HCT116 (cell line): ENCODE measurements at regions not wholly inside any gene's neighbourhood (a gene's known extent, or its start where the extent isn't known, plus 50 kb on each side); places are given as distances from the start of the nearest gene placed in this dataset.

Experiments
- ATAC-seq: fragments of 200-7000 bp; cut with Tn5 transposase; 2 replicates; pipeline ENCODE4 v1.9.1; 2020; ENCODE audit warnings: mild to moderate bottlenecking, moderate library complexity
- BruUV-seq: library from RNA; stranded (reverse); fragments of 400-500 nt; replicated peaks from 2 replicates; lab custom pipeline; 2021; lab: Mats Ljungman, UMichigan
- CTCF ChIA-PET: fragments of 300-600 bp; sonication (Branson Sonifier 250); formaldehyde crosslinking; loops from one replicate; lab custom pipeline; 2021; ENCODE audit warnings: antibody characterized with exemption; lab: Charles Lee
- POLR2A ChIA-PET: fragments of 300-600, 350-600 bp; sonication (Branson Sonifier 250); formaldehyde crosslinking; loops from one replicate; lab custom pipeline; 2021; ENCODE audit warnings: antibody characterized with exemption; lab: Charles Lee
- RAD21 ChIA-PET, 2 experiments: fragments of 300-600 bp; sonication (Branson Sonifier 250); formaldehyde crosslinking; loops; one replicate each; lab custom pipeline; 2023; ENCODE audit warnings: low total read pairs in 2 of 2; ENCODE audit not compliant: uncharacterized antibody in 2 of 2, unreplicated experiment in 2 of 2, low non-redundant PET in 1 of 2; lab: Charles Lee
- DNase-seq: peaks from one replicate; pipeline ENCODE4 v3.0.0-alpha.2; 2010; ENCODE audit warnings: low read depth, low spot score
- H2AFZ ChIP-seq: fragments of 200-600 bp; shearing (Covaris generic), sonication (generic); 2 replicates; pipeline ENCODE4 v1.6.1; 2017; ENCODE audit warnings: low read depth, mixed run types, mixed read lengths, antibody characterized with exemption, low read length; ENCODE audit not compliant: poor library complexity, severe bottlenecking
- H3K27ac ChIP-seq: 2 replicates; pipeline ENCODE4 v1.5.1; 2012; ENCODE audit warnings: low read depth, low read length
- H3K27me3 ChIP-seq: fragments of 200-600 bp; sonication (generic); 2 replicates; pipeline ENCODE4 v1.6.1; 2016; ENCODE audit warnings: mixed run types, low read length, mixed read lengths; ENCODE audit not compliant: insufficient read depth
- H3K36me3 ChIP-seq, 2 experiments: fragments of 200-500 bp in 1 of 2; fragments of 200-600 bp in 1 of 2; sonication (Bioruptor generic) in 1 of 2; sonication (generic) in 1 of 2; 2 replicates each; pipeline versions ENCODE4 v1.5.1 to v1.6.1; 2014 to 2016; ENCODE audit warnings: low read length in 2 of 2, inconsistent platforms in 1 of 2, mixed read lengths in 1 of 2, mixed run types in 1 of 2; ENCODE audit not compliant: insufficient read depth in 2 of 2, control insufficient read depth in 1 of 2
- H3K4me1 ChIP-seq, 2 experiments: fragments of 200-600 bp in 1 of 2; sonication (generic) in 1 of 2; 2 replicates each; pipeline versions ENCODE4 v1.5.1 to v1.6.1; 2012 to 2017; ENCODE audit warnings: low read length in 2 of 2, inconsistent platforms in 1 of 2, mild to moderate bottlenecking in 1 of 2, mixed read lengths in 1 of 2, mixed run types in 1 of 2, moderate library complexity in 1 of 2; ENCODE audit not compliant: insufficient read depth in 2 of 2, control insufficient read depth in 1 of 2
- H3K4me2 ChIP-seq: fragments of 200-600 bp; sonication (generic); 2 replicates; pipeline ENCODE4 v1.6.1; 2017; ENCODE audit warnings: mixed run types, low read length, mixed read lengths
- H3K4me3 ChIP-seq, 2 experiments: fragments of 200-600 bp in 1 of 2; sonication (generic) in 1 of 2; replicated peaks in 1 of 2; 2 replicates each; pipeline ENCODE4 v1.5.1; 2011 to 2016; ENCODE audit warnings: low read length in 2 of 2, control low read depth in 1 of 2, low read depth in 1 of 2, mild to moderate bottlenecking in 1 of 2, mixed read lengths in 1 of 2, mixed run types in 1 of 2
- H3K79me2 ChIP-seq: fragments of 200-600 bp; sonication (generic); 2 replicates; pipeline ENCODE4 v1.6.1; 2017; ENCODE audit warnings: mild to moderate bottlenecking, mixed run types, low read length, moderate library complexity, mixed read lengths; ENCODE audit not compliant: insufficient read depth
- H3K9ac ChIP-seq: fragments of 200-600 bp; sonication (generic); 2 replicates; pipeline ENCODE4 v1.6.1; 2016; ENCODE audit warnings: low read length, mixed read lengths
- H3K9me2 ChIP-seq: fragments of 200-600 bp; sonication (generic), shearing (Covaris generic); 2 replicates; pipeline ENCODE4 v1.6.1; 2017; ENCODE audit warnings: mixed run types, mild to moderate bottlenecking, moderate library complexity; ENCODE audit not compliant: insufficient read depth
- H3K9me3 ChIP-seq, 2 experiments: fragments of 200-500 bp in 1 of 2; fragments of 200-600 bp in 1 of 2; sonication (Bioruptor generic) in 1 of 2; sonication (generic) in 1 of 2; 2 replicates each; pipeline ENCODE4 v1.6.1; 2014 to 2017; ENCODE audit warnings: low read length in 2 of 2, mixed read lengths in 2 of 2, inconsistent platforms in 1 of 2, low read depth in 1 of 2, mild to moderate bottlenecking in 1 of 2, mixed run types in 1 of 2, moderate library complexity in 1 of 2; ENCODE audit not compliant: control insufficient read depth in 1 of 2, insufficient read depth in 1 of 2
- H4K20me1 ChIP-seq: fragments of 200-600 bp; sonication (generic), shearing (Covaris generic); 2 replicates; pipeline ENCODE4 v1.6.1; 2017; ENCODE audit warnings: mixed run types, mild to moderate bottlenecking, moderate library complexity; ENCODE audit not compliant: insufficient read depth
- CBX3 ChIP-seq: IDR thresholded peaks from 2 replicates; pipeline ENCODE4 v1.6.1; 2012; ENCODE audit warnings: low read depth
- SIN3A ChIP-seq: IDR thresholded peaks from 2 replicates; pipeline ENCODE4 v1.6.1; 2012; ENCODE audit warnings: low read depth
- SP1 ChIP-seq: IDR thresholded peaks from 2 replicates; pipeline ENCODE4 v1.6.1; 2012; ENCODE audit warnings: low read depth
- intact Hi-C: fragments of 100-400 bp; cut with micrococcal nuclease; formaldehyde crosslinking; loops from 2 replicates; pipeline ENCODE4 v1.10.0; 2022
- TF ChIP-seq, protein P1 (sequence below), 3 experiments: fragments of 200-600 bp in 1 of 3; sonication (generic) in 1 of 3; IDR thresholded peaks in 2 of 3; conservative IDR thresholded peaks in 1 of 3; 2 replicates each; pipeline ENCODE4 v1.5.1; 2012 to 2017; ENCODE audit warnings: low read depth in 2 of 3, low read length in 2 of 3, antibody characterized with exemption in 1 of 3, borderline replicate concordance in 1 of 3, control low read depth in 1 of 3, mild to moderate bottlenecking in 1 of 3, mixed read lengths in 1 of 3, mixed run types in 1 of 3, moderate library complexity in 1 of 3; ENCODE audit not compliant: insufficient read depth in 1 of 3

DNA sequence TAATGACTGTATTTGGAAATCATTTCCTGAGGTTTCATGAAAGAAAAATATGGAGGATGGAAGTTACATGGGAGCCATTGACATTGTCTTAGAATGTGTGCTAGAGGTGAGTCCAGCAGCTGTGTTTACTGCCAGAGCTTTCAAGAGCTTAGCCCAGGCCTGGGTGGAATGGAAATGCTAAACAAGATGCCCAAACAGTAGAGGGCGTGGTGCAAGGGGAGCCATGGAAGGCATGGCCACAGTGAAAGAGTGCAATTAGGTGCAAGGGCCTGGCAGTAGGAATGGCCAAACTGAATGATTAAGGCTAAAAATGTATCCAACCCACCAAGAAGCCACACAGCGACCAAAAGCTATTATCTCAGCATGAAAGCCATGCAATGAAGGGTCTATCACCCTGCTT, 257.7 kb upstream of the NR2F2 start:
- H3K4me3 ChIP-seq, result no peak overlapping the region
- no TSS peak for BruUV-seq
- H3K36me3 ChIP-seq, result no peaks in the 10 kb centered on the region
- H3K27me3 ChIP-seq, result no peaks in the 10 kb centered on the region
- no peak overlapping the region for H3K4me2 ChIP-seq
- no peak overlapping the region for H3K27ac ChIP-seq
- ChIA-PET POLR2A (no interaction called here), CTCF (no interaction called here), RAD21 (no interaction called here)
- no peaks in the 10 kb centered on the region for H4K20me1 ChIP-seq
- no peaks in the 10 kb centered on the region for H3K79me2 ChIP-seq
- H3K9ac ChIP-seq, result no peak overlapping the region
- DNase-seq (no peak), ATAC-seq (peak; percentile 62)
- intact Hi-C loops, result no loop called here
- H2AFZ ChIP-seq, result peak overlapping the region; percentile 51
- TF ChIP-seq CBX3 (no peak), SP1 (no peak)
- TF ChIP-seq, protein P1, sequence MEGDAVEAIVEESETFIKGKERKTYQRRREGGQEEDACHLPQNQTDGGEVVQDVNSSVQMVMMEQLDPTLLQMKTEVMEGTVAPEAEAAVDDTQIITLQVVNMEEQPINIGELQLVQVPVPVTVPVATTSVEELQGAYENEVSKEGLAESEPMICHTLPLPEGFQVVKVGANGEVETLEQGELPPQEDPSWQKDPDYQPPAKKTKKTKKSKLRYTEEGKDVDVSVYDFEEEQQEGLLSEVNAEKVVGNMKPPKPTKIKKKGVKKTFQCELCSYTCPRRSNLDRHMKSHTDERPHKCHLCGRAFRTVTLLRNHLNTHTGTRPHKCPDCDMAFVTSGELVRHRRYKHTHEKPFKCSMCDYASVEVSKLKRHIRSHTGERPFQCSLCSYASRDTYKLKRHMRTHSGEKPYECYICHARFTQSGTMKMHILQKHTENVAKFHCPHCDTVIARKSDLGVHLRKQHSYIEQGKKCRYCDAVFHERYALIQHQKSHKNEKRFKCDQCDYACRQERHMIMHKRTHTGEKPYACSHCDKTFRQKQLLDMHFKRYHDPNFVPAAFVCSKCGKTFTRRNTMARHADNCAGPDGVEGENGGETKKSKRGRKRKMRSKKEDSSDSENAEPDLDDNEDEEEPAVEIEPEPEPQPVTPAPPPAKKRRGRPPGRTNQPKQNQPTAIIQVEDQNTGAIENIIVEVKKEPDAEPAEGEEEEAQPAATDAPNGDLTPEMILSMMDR (IDR thresholded peaks at IDR 0.05 in 2 of 3, conservative IDR thresholded peaks at IDR 0.05 in 1 of 3; ENCODE audit: borderline replicate concordance in 1 of 3, insufficient read depth in 1 of 3, low read depth in 2 of 3, low read length in 2 of 3), result 0 out of 6 replicates have a peak, but pooled peaks of 1 of the 3 experiments have one; percentile 9
- peaks cover 0 to 5% of the 10 kb centered on the region in 2 experiments; a peak in 1 of 4 replicates for H3K4me1 ChIP-seq
- no peaks in the 10 kb centered on the region for H3K9me3 ChIP-seq
- no peaks in the 10 kb centered on the region for H3K9me2 ChIP-seq

DNA sequence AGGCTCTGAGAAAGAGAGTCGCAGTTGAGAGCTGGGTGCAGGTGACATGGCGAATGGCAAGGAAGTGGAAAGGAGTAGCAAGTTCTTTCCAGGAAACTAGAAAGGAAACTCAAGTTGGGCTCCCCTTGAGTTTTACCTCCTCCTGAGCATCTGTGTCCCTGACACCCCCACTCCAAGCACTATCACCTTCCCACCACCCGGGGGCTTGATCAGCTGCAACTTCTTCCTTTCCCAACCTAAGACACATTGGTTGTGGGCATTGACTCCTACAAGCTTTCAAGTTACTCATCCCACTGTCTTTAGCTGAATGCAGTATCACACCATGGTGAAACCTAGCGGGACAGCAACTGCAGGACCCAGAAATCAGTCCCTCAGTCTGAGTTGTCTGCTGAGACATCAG, 256.6 kb upstream of the NR2F2 start:
- Histone ChIP-seq H3K9me3 (no peaks in the 10 kb centered on the region), H2AFZ (no peak overlapping the region), H3K36me3 (no peaks in the 10 kb centered on the region), H3K79me2 (no peaks in the 10 kb centered on the region), H4K20me1 (no peaks in the 10 kb centered on the region), H3K4me3 (no peak overlapping the region), H3K9me2 (no peaks in the 10 kb centered on the region), H3K4me1 (peaks cover 0 to 5% of the 10 kb centered on the region in 2 experiments; a peak in 1 of 4 replicates), H3K27ac (no peak overlapping the region), H3K27me3 (no peaks in the 10 kb centered on the region), H3K4me2 (no peak overlapping the region), H3K9ac (no peak overlapping the region)
- ChIA-PET POLR2A (no interaction called here), CTCF (no interaction called here), RAD21 (no interaction called here)
- intact Hi-C loops, result no loop called here
- peak; percentile 34; the same call in 1 of the 2 replicates for ATAC-seq
- BruUV-seq, result no TSS peak
- TF ChIP-seq CBX3 (no peak), SIN3A (no peak)
- no peak for DNase-seq
